T-cell (primary cell): ENCODE measurements at regions not wholly inside any gene's neighbourhood (a gene's known extent, or its start where the extent isn't known, plus 50 kb on each side); places are given as distances from the start of the nearest gene placed in this dataset.

ENCODE experiments used
- ATAC-seq, 4 experiments: fragments of 200-7000 bp in 3 of 4; fragments of 150-1000 bp in 1 of 4; cut with Tn5 transposase; replicated peaks in 1 of 4; 1 replicate in 3 of 4; 2 replicates in 1 of 4; pipeline ENCODE4 v1.10.0; 2021; ENCODE audit warnings: moderate library complexity in 3 of 4, mild to moderate bottlenecking in 2 of 4, moderate number of reproducible peaks in 1 of 4
- CTCF ChIA-PET, 2 donors: fragments of 300-600 bp; sonication (Branson Sonifier 250); formaldehyde crosslinking; loops; one replicate each; lab custom pipeline; 2022; ENCODE audit warnings: antibody characterized with exemption in 2 of 2; lab: Charles Lee
- POLR2A ChIA-PET, 2 donors: fragments of 300-600 bp; sonication (Branson Sonifier 250); formaldehyde crosslinking; loops; one replicate each; lab custom pipeline; 2022; ENCODE audit warnings: antibody characterized with exemption in 2 of 2; lab: Charles Lee
- DNase-seq, 35 experiments: peaks; one replicate each; pipeline versions ENCODE4 v3.0.0 to v3.0.0-alpha.2; 2013 to 2023
- H3K27ac ChIP-seq: one replicate; pipeline ENCODE4 v1.5.1; 2013; ENCODE audit warnings: low read length
- H3K27me3 ChIP-seq, 2 experiments: replicated peaks in 1 of 2; 1 replicate in 1 of 2; 2 replicates in 1 of 2; pipeline versions ENCODE4 v1.6.1 to v1.7.0; 2013; ENCODE audit warnings: low read length in 1 of 2, mixed read lengths in 1 of 2; ENCODE audit not compliant: control insufficient read depth in 2 of 2, insufficient read depth in 2 of 2; ENCODE audit errors: extremely low read depth in 1 of 2
- H3K36me3 ChIP-seq, 2 donors: 1 replicate in 1 of 2; 2 replicates in 1 of 2; pipeline versions ENCODE4 v1.6.1 to v1.7.0; 2013; ENCODE audit warnings: low read length in 1 of 2; ENCODE audit not compliant: control insufficient read depth in 2 of 2, insufficient read depth in 1 of 2; ENCODE audit errors: extremely low read depth in 1 of 2
- H3K4me1 ChIP-seq, 2 experiments: 1 replicate in 1 of 2; 2 replicates in 1 of 2; pipeline versions ENCODE4 v1.6.1 to v1.7.0; 2013; ENCODE audit warnings: low read length in 2 of 2, mixed read lengths in 1 of 2; ENCODE audit not compliant: insufficient read depth in 2 of 2, control insufficient read depth in 1 of 2; ENCODE audit errors: extremely low read depth in 1 of 2
- H3K4me3 ChIP-seq, 2 donors: 1 replicate in 1 of 2; 2 replicates in 1 of 2; pipeline versions ENCODE4 v1.5.1 to v1.7.0; 2013; ENCODE audit warnings: mild to moderate bottlenecking in 2 of 2, low read length in 1 of 2, moderate library complexity in 1 of 2; ENCODE audit not compliant: control insufficient read depth in 1 of 2; ENCODE audit errors: extremely low read depth in 1 of 2
- H3K9me3 ChIP-seq: 2 replicates; pipeline ENCODE4 v1.7.0; 2013
- H3K27ac Mint-ChIP-seq, 2 donors: one replicate each; pipeline ENCODE4 v1.8.0; 2020 to 2021; ENCODE audit warnings: mild to moderate bottlenecking in 2 of 2, mixed read lengths in 2 of 2
- H3K27me3 Mint-ChIP-seq, 2 donors: one replicate each; pipeline ENCODE4 v1.8.0; 2021 to 2022; ENCODE audit warnings: mixed read lengths in 2 of 2
- H3K36me3 Mint-ChIP-seq: one replicate; pipeline ENCODE4 v1.8.0; 2021; ENCODE audit warnings: mixed read lengths
- H3K4me1 Mint-ChIP-seq, 3 donors: one replicate each; pipeline ENCODE4 v1.8.0; 2020 to 2022; ENCODE audit warnings: mixed read lengths in 3 of 3, mild to moderate bottlenecking in 1 of 3
- H3K4me3 Mint-ChIP-seq, 3 donors: one replicate each; pipeline ENCODE4 v1.8.0; 2020 to 2022; ENCODE audit warnings: mild to moderate bottlenecking in 3 of 3, mixed read lengths in 3 of 3, moderate library complexity in 3 of 3
- H3K9me3 Mint-ChIP-seq, 3 donors: one replicate each; pipeline ENCODE4 v1.8.0; 2020 to 2022; ENCODE audit warnings: mixed read lengths in 3 of 3
- WGBS: methylation state at CpG from one replicate; pipeline ENCODE4 v1.1.5; 2013; ENCODE audit warnings: missing lambda C conversion rate; ENCODE audit not compliant: insufficient coverage; 5-methylcytosine and 5-hydroxymethylcytosine counted together

DNA sequence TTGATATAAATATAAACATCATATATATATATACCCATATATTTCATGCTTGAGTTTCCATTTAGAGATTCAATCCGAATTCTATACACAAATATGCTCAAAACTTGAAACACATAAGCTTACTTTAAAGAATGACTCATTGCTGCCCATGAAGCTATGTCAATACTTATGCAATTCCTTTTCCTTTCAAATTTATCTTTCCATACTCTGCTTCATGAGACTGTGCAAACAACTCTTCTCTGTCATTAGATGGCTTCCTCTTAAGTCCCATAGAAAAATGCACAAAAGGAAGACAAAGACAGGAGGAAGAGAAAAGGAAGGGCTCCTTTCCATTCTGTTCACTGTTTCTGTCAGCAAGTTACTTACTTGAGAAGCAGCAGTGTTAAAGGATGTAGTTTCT lies 895.7 kb upstream of the SORCS1 start:
- ATAC-seq (no peak), DNase-seq (no peak)
- H3K36me3 Mint-ChIP-seq = no peaks in the 10 kb centered on the region
- H3K4me3 Mint-ChIP-seq = no peak overlapping the region
- no peak overlapping the region for H3K27ac Mint-ChIP-seq
- ChIA-PET POLR2A (no interaction called here), CTCF (no interaction called here)
- no peaks in the 10 kb centered on the region for H3K27me3 Mint-ChIP-seq
- H3K9me3 Mint-ChIP-seq = peaks cover 14 to 32% (median 15%) of the 10 kb centered on the region in 3 donors
- no CpG with 5 or more reads among the region's 1 CpG for WGBS
- Histone ChIP-seq H3K36me3 (no peaks in the 10 kb centered on the region), H3K27ac (no peak overlapping the region), H3K4me3 (no peak overlapping the region), H3K27me3 (no peaks in the 10 kb centered on the region), H3K9me3 (no peaks in the 10 kb centered on the region), H3K4me1 (no peaks in the 10 kb centered on the region)
- no peaks in the 10 kb centered on the region for H3K4me1 Mint-ChIP-seq

DNA sequence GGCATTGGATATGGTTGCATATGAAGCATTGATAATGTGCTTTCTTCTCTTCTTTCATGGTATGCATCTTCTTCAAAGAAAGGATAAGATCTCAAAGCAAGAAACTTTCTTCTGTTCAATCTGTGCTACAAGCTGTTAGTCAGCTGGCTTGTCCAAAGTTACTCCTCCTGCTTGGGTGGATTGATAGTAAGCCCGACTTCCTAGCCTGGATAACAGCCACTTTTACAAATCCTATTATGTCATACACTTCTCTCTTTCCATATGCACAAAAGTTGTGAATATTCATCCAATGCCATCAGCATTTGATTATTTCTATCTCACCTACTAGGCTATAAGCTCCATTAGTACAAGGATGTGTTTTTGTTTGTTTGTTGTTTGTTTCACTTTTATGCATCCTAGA lies 891.0 kb upstream of the SORCS1 start:
- no peak overlapping the region for H3K27ac ChIP-seq
- CTCF ChIA-PET = no interaction called here
- no peak for DNase-seq
- Mint-ChIP-seq H3K36me3 (no peaks in the 10 kb centered on the region), H3K27me3 (no peaks in the 10 kb centered on the region), H3K4me1 (no peaks in the 10 kb centered on the region), H3K27ac (no peak overlapping the region), H3K9me3 (peaks cover 14 to 32% (median 24%) of the 10 kb centered on the region in 3 donors), H3K4me3 (no peak overlapping the region)
- no peaks in the 10 kb centered on the region for H3K36me3 ChIP-seq
- POLR2A ChIA-PET = no interaction called here
- no CpG with 5 or more reads among the region's 1 CpG for WGBS
- H3K4me3 ChIP-seq = no peak overlapping the region
- H3K27me3 ChIP-seq = no peaks in the 10 kb centered on the region
- no peaks in the 10 kb centered on the region for H3K4me1 ChIP-seq
- ATAC-seq = no peak
- H3K9me3 ChIP-seq = no peaks in the 10 kb centered on the region

DNA sequence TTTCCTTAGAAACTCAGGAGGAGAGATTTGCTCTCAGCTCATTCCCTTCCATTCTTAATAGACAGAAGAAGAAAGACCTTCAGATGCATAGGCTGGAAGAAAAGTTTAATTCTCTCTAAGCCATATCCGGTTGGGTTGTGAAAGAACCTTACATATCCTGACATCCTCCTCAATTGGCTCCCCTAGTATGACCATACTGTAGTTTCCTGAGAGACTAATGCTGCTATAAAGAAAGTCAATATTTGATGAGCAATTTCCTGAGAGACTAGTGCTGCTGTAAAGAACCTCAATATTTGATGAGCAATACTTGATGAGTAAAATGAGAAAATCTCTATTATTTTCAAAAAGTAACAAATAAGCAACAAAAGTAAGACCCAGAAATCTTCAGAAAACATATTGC lies 888.5 kb upstream of the SORCS1 start:
- H3K4me1 ChIP-seq = no peaks in the 10 kb centered on the region
- no peaks in the 10 kb centered on the region for H3K36me3 ChIP-seq
- no peaks in the 10 kb centered on the region for H3K9me3 ChIP-seq
- WGBS = no CpG with 5 or more reads among the region's 1 CpG
- no peak overlapping the region for H3K4me3 ChIP-seq
- ATAC-seq (no peak), DNase-seq (no peak)
- ChIA-PET CTCF (no interaction called here), POLR2A (no interaction called here)
- Mint-ChIP-seq H3K4me1 (no peaks in the 10 kb centered on the region), H3K36me3 (no peaks in the 10 kb centered on the region), H3K4me3 (no peak overlapping the region), H3K27ac (no peak overlapping the region), H3K27me3 (no peaks in the 10 kb centered on the region), H3K9me3 (peaks cover 15 to 30% (median 25%) of the 10 kb centered on the region in 3 donors)
- no peak overlapping the region for H3K27ac ChIP-seq
- H3K27me3 ChIP-seq = no peaks in the 10 kb centered on the region

DNA sequence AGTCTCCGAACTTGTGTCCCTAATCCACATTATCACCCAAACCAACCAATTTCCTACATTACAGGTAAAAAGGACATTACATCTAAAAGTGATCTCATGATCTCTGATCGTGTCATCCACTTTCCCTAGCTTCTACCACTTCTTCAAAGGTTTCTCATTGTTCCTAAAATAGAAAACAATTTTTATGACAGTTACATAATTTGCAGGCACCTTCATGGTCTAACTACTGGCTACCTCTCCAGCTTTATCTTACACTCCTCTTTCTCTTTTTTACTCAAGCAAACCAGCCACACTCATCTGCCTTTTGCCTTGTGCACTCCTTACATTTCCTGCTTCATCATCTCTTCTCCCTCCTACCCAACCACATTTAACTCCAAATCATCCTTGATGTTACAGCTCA lies 886.7 kb upstream of the SORCS1 start:
- no peak for ATAC-seq
- Histone ChIP-seq H3K27ac (no peak overlapping the region), H3K9me3 (no peaks in the 10 kb centered on the region), H3K36me3 (no peaks in the 10 kb centered on the region), H3K27me3 (no peaks in the 10 kb centered on the region), H3K4me1 (no peaks in the 10 kb centered on the region), H3K4me3 (no peak overlapping the region)
- no peak overlapping the region for H3K4me3 Mint-ChIP-seq
- no peaks in the 10 kb centered on the region for H3K4me1 Mint-ChIP-seq
- WGBS = 60% methylated on average over 2 of the region's 2 CpGs
- CTCF ChIA-PET = no interaction called here
- no peak for DNase-seq
- H3K36me3 Mint-ChIP-seq = no peaks in the 10 kb centered on the region
- H3K9me3 Mint-ChIP-seq = peaks cover 16 to 32% (median 22%) of the 10 kb centered on the region in 3 donors
- POLR2A ChIA-PET = no interaction called here
- H3K27ac Mint-ChIP-seq = no peak overlapping the region
- no peaks in the 10 kb centered on the region for H3K27me3 Mint-ChIP-seq

DNA sequence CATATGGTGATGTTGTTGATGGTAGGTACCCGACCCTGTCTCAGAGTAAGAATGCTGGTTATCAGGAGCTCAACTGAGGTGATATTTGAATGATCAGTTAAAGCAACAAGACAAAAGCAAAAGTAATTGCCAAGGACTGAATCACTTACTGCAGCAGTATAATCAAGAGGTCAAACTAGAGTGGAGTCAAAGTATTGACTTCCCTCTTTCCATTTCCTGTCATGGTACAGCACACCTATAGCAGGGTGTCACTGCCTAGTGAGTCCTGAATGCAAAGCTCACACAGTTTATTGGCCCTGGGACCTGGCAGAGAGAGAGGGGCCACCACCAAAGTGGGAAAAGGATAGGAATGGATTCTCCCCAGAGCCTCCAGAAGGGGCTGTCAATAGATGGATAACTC lies 886.1 kb upstream of the SORCS1 start:
- Mint-ChIP-seq H3K36me3 (no peaks in the 10 kb centered on the region), H3K4me1 (no peaks in the 10 kb centered on the region), H3K9me3 (peaks cover 15 to 26% (median 21%) of the 10 kb centered on the region in 3 donors), H3K27me3 (no peaks in the 10 kb centered on the region), H3K4me3 (no peak overlapping the region), H3K27ac (no peak overlapping the region)
- DNase-seq = no peak
- ATAC-seq = no peak
- H3K27me3 ChIP-seq = no peaks in the 10 kb centered on the region
- ChIA-PET CTCF (no interaction called here), POLR2A (interaction anchor here in 1 of 2 donors (0.9 kb wide), 1 partner anchor 11 kb away, joined by 3 read pairs; no protein-coding TSS in a partner anchor)
- H3K36me3 ChIP-seq = no peaks in the 10 kb centered on the region
- no CpG with 5 or more reads among the region's 1 CpG for WGBS
- no peak overlapping the region for H3K27ac ChIP-seq
- H3K4me1 ChIP-seq = no peaks in the 10 kb centered on the region
- no peak overlapping the region for H3K4me3 ChIP-seq
- H3K9me3 ChIP-seq = no peaks in the 10 kb centered on the region

DNA sequence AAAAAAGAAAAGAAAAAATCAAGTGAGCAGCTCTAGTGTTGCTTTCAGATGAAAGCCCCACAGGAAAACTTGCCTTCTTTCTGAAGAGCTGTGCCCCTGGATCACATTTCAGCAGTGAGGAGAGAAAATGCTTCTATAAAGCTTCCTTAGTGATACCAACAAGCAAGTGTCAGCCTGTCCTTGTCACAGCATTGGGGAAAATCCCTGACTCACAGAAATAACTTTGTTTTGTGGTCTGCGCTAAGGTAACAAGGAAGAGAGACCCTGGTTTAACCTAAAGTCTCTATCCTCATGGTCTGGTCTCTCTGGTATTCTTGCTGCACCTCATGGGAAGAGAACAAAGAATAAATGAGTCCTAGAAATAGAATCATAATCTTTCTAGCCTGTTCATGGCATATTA lies 885.2 kb upstream of the SORCS1 start:
- Histone ChIP-seq H3K4me3 (no peak overlapping the region), H3K27me3 (no peaks in the 10 kb centered on the region), H3K4me1 (no peaks in the 10 kb centered on the region), H3K9me3 (no peaks in the 10 kb centered on the region), H3K27ac (no peak overlapping the region), H3K36me3 (no peaks in the 10 kb centered on the region)
- whole genome bisulfite sequencing = no CpG with 5 or more reads among the region's 1 CpG
- H3K4me1 Mint-ChIP-seq = no peaks in the 10 kb centered on the region
- no peaks in the 10 kb centered on the region for H3K27me3 Mint-ChIP-seq
- CTCF ChIA-PET = no interaction called here
- no peak overlapping the region for H3K27ac Mint-ChIP-seq
- ATAC-seq (no peak), DNase-seq (no peak)
- H3K9me3 Mint-ChIP-seq = peaks cover 15 to 24% (median 17%) of the 10 kb centered on the region in 3 donors
- no peaks in the 10 kb centered on the region for H3K36me3 Mint-ChIP-seq
- POLR2A ChIA-PET = interaction anchor here in 1 of 2 donors (0.9 kb wide), 1 partner anchor 12 kb away, joined by 3 read pairs; no protein-coding TSS in a partner anchor
- H3K4me3 Mint-ChIP-seq = no peak overlapping the region

DNA sequence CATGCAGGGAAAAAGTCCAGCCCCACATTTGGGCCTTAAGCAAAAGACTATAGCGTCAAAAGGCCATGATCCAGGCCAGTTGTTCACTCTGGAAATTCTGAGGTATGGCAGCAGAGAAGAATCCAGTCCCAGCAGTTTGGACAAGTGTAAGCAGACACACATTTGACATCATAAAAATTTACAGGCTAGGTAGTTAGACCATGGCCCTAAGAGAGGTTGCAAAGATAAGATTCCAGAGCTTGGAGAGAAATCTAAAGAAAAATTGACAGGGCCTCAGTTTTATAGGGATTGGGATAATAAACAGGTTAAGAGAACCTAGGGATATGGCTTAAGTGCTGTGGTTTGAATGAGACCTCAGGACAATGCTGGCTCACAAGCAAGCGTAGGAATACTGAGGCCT lies 884.4 kb upstream of the SORCS1 start:
- ChIA-PET CTCF (no interaction called here), POLR2A (no interaction called here)
- no peak overlapping the region for H3K27ac Mint-ChIP-seq
- H3K27me3 Mint-ChIP-seq = no peaks in the 10 kb centered on the region
- no peak for DNase-seq
- no peak for ATAC-seq
- H3K9me3 Mint-ChIP-seq = peaks cover 15 to 22% (median 16%) of the 10 kb centered on the region in 3 donors
- Histone ChIP-seq H3K4me3 (no peak overlapping the region), H3K27me3 (no peaks in the 10 kb centered on the region), H3K36me3 (no peaks in the 10 kb centered on the region), H3K9me3 (no peaks in the 10 kb centered on the region), H3K4me1 (no peaks in the 10 kb centered on the region), H3K27ac (no peak overlapping the region)
- no peaks in the 10 kb centered on the region for H3K4me1 Mint-ChIP-seq
- H3K4me3 Mint-ChIP-seq = no peak overlapping the region
- 83% methylated on average over 2 of the region's 2 CpGs for WGBS
- H3K36me3 Mint-ChIP-seq = no peaks in the 10 kb centered on the region
